Activated CD4-positive, CD25-positive, alpha-beta regulatory T cell treated with anti-CD3 and anti-CD28 coated beads, Interleukin-2, amount 50 U/mL, for 24 hours (primary cell): ENCODE measurements at regions not wholly inside any gene's neighbourhood (a gene's known extent, or its start where the extent isn't known, plus 50 kb on each side); places are given as distances from the start of the nearest gene placed in this dataset.

ENCODE experiments used
- ATAC-seq, 2 donors: fragments of 150-1000 bp; cut with Tn5 transposase; one replicate each; pipeline ENCODE4 v1.10.0; 2021; ENCODE audit warnings: mild to moderate bottlenecking in 1 of 2, moderate library complexity in 1 of 2

DNA sequence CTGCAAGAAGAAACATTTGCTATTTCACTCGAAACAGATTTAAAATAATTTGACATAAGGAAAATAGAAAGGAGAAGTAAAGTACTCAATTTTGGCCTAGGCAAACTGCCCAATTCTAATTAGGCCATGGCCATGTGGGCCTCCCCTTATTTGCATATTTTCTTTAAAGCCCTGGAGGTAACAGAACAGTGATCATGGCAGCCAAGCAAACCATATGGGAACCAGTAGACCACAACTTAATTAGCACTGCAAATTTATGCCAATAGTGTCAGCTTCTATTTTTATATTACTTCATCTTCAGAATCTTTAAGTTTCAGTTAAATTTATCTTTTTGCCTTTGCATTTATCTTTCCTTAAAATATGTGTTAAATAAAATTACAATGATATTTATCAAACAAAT lies 63.3 kb upstream of the THSD7A start:
- no peak for ATAC-seq

DNA sequence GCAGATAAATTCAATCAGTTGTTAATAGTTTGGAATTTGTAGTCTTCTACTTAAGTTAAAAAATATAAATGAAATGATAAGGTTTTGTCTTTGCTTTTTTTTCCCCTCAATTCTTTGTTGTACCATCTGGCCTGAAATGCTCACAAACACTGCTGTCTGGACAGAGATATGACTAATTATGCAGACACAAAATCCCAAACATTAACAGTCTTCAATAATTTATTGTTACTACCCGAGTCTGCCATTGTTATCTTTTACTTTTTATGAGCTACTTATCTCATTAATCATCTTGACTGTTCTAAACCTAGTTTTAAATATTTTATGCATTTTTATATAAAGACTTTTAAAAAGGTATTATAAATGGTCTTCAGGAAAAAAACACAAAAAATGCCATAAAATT lies 64.7 kb upstream of the THSD7A start:
- no peak for ATAC-seq

- ATAC-seq, result no peak
Measured at GRCh38 chr7:11899247-11899646, 67.2 kb upstream of the THSD7A start.

DNA sequence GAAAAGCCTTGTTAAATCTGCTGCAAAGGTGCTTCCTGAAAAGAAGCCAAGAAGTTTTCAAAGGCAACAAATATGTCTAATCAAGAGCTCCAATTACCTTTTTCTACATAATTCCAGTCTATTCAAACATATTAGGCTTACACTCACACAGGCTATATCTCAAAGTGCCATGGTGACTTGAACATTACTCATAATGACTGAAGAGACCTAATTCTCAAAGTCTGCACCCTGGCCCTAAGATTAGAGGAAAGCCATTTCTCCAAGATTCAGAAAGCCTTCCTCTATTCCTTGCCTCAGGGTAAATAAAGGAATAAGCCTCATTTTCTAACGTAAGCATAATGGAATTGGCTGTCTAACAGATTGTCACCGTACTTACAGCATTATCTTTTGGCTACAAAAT lies 78.3 kb upstream of the THSD7A start:
- no peak for ATAC-seq

DNA sequence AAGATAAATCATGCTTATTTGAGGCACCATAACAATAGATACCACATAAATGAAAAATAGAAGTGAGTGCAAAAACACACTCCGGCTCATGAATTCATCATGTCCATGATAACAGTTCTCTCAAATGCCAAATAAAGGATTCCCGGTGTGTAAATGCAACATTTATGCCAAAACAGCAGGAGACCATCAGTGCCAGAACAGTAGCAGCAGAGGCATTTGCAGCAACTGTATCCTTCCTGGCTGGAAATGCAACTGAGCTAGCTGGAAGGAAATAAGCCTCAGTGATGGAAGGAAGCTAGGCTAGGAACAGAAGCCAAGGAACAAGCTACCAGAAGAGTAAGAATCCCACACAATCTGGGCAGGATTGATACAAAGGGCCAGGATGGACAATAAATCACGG lies 79.9 kb upstream of the THSD7A start:
- ATAC-seq, result no peak

DNA sequence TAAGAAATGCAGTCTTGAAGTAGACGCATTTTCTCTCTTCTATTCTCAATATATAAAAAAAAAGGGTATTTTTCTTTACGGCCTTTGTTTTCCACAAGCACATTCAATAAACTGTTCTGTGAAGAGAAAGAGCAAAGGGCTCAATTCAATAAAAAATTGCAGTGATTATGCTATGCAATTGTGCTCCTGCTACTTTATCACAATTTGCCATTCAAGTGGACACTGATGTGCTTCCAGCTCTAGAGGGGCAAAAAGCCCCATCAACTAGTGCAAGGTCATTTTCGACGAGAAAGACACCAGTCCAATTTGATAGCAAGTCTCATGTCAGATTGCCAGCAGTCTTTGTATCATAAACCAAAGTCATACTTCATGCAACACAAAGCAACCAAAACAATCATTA lies 82.6 kb upstream of the THSD7A start:
- no peak for ATAC-seq

DNA sequence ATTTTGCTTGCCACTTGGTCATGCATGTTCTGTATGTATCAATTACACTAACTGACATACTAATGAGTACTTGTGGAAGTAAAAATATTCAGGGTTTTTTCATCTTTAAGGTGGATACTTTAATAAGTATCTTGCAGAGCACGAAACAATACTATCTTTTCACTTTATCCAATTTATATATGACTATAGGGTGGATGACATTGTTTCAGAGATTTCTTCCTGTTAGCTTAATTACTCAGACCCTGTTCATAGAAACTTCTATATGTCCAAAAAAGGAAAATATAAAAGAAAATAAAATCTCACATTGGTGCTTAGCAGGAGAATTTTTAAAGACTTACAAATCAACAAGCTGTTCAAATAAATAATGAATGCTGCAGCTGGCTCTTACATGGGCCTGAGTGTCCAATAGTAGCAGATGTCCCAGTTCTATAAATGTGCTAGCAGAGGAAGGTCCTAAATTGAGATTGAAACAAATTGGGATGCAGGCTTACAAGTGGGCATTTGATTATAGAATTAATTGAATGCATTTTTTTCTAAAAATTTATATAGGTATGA lies 91.5 kb upstream of the THSD7A start:
- no peak for ATAC-seq

- no peak for ATAC-seq
Measured at GRCh38 chr7:11931307-11931706, 99.3 kb upstream of the THSD7A start.

DNA sequence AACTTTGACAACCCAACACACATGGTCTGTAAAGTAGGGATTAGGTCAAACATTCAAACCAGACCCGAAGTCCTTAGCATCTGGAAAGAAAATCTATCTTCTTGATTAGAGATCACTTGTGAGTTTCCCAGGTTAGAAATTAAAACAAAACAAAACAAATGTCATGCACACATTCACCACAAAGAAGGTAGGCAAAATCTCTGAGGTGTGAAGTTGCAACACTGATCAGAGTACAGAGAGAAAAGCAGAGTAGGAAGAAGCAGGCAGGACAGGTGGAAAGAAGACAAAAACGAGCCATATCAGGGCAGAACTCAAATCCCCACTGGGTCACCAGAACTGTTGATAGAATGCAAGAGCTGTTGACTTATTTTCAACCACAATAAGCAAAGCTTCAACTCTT lies 102.8 kb upstream of the THSD7A start:
- no peak for ATAC-seq

GRCh38 chr7:11935905-11936304 lies 103.9 kb upstream of the THSD7A start:
- ATAC-seq, result no peak

DNA sequence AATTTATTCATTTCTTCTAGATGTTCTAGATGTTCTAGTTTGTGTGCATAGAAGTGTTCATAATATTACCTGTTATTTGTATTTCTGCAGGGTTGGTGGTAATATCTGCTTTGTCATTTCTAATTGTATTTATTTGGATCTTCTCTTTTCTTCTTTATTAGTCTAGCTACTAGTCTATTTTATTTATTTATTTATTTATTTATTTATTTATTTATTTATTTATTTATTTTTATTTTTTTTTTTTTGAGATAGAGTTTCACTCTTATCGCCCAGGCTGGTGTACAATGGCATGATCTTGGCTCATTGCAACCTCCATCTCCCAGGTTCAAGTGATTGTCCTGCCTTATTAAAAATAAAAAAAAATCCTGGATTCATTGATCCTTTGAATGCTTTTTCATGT lies 114.8 kb upstream of the THSD7A start:
- no peak for ATAC-seq

- ATAC-seq, result no peak
Measured at GRCh38 chr7:11950281-11950680, 118.3 kb upstream of the THSD7A start.

GRCh38 chr7:11950942-11951341 lies 118.9 kb upstream of the THSD7A start:
- ATAC-seq, result no peak

- no peak for ATAC-seq
Measured at GRCh38 chr7:11951909-11952308, 119.9 kb upstream of the THSD7A start.

DNA sequence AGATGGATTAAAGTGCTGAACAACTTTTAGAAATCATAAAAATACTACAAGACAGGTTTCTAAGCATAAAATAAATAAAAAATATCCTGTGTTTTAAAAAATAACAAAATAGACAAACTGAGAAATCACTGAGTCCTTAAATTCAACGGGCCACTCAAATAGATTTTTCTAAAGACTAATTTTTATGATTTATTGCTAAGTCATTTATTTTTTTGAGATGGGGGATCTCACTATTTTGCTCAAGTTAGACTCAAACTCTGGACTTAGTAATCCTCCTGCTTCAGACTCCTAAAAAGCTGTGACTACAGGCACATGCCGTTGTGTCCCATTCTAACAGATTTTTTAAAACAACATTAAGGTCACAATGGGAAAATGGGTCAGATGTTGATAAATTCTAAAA lies 121.0 kb upstream of the THSD7A start:
- ATAC-seq, result no peak

DNA sequence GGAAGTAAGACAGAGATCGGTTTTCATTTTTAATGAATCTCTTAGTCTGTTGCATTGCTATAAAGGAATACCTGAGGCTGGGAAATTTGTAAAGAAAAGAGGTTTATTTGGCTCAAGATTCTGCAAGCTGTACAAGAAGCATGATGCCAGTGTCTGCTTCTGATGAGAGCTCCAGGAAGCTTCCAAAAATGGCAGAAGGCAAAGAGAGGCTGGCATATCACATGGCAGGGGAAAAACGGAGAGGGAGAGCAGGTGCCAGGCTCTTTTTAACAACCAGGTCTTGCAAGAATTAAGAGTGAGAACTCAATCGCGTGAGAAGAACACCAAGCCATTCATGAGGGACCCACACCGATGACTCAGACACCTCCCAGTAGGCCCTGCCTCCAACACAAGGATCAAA lies 125.0 kb upstream of the THSD7A start:
- no peak for ATAC-seq

DNA sequence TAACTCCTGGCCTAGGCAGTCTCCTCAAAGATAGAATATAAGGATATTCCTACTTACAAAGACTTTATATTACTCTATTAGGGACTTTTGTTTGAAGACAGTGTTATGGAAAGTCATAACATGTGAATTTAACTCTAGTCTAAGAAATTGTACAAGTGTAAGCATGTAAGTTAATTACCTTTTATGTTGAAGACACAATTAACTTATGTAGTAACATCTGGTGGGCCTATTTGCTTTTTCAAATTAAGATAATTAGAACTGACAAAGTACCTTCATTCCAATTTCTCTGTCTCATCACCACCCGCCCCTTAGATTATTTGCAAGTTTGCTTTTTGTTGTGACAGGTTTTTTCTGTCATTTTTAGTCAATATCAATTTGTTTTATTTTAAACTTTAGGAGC lies 126.0 kb upstream of the THSD7A start:
- no peak for ATAC-seq

GRCh38 chr7:11959121-11959520 lies 127.1 kb upstream of the THSD7A start:
- ATAC-seq, result no peak

GRCh38 chr7:11960621-11961020 lies 128.6 kb upstream of the THSD7A start:
- no peak for ATAC-seq

GRCh38 chr7:11969643-11970042 lies 137.6 kb upstream of the THSD7A start:
- ATAC-seq, result no peak

- ATAC-seq, result no peak
Measured at GRCh38 chr7:11970132-11970531, 138.1 kb upstream of the THSD7A start.

DNA sequence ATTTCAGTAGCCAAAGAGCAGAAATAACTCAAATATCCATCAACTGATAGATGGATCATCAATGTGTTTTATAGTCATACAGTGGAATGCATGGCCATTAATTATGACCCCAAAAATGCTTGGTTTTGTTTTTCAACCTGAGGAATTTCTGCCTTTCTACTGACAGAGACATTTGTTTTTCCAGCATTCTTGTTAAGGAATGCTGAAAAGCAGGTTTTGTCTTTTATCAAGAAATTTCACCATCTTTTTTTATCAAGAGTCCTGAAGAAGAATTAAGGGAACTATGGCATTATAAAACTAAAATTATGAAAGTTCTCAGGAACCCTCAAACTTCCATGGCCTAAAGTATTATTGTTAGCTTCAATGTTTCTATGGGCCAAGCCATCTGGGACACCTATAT lies 153.4 kb upstream of the THSD7A start:
- ATAC-seq, result no peak

DNA sequence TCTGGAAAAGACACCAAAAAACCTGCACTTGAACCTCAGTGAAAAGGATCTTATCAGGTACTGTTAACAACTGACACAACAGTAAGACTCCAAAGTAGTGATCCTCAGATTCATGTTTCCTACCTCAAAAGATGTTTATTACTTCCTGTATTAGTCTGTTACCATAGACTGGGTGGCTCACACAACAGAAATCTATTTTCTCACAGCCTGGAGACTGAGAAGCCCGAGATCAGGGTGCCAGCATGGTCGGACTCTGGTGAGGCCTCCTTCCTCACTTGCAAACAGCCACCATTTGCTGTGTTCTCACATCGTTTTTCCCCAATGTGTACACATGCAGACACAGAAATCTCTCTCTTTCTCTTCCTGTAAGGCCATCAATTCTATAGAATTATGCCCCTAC lies 154.0 kb upstream of the THSD7A start:
- no peak for ATAC-seq

DNA sequence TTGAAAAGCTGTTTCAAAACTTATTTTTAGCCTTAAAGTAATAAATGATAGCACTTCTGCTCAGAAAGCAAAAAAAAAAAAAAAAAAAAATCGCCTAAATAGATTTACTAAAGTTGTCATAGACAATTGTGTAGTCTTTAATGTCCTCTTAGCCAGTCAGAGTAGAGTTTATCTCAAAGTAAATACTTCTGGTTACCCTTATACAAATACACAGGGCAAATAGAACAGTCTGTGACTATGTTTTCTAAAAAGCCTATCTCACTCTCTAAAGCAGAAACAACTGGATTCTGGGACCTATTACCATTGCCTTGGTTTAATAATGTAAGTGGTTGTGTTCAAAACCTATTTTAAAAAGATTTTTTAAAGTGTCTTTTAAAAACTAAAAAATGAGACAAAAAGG lies 156.2 kb upstream of the THSD7A start:
- ATAC-seq, result no peak

- no peak for ATAC-seq
Measured at GRCh38 chr7:12002428-12002827, 170.4 kb upstream of the THSD7A start.

DNA sequence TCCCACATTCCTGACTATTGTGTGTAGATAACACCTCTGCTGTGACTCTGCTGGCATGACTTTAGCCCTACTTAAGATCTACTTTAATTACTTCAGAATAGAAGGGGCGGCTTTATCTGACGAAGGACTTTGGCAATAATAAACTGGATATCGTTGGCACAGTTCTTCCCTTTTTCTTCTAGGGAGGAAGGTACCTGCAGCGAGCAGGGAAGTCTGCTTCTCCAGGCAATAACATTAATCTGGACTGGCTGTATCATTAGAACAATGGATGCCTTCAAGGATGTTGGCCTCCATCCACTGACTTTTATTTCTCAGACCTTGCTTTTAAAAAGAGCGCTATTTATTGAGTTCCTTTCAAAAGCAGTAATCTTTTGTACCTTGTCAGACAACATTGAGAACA lies 172.6 kb upstream of the THSD7A start:
- no peak for ATAC-seq
